Endothelial cell (in vitro differentiated cells): ENCODE measurements at regions not wholly inside any gene's neighbourhood (a gene's known extent, or its start where the extent isn't known, plus 50 kb on each side); places are given as distances from the start of the nearest gene placed in this dataset.

Source experiments
- DNase-seq: peaks from one replicate; pipeline ENCODE4 v3.0.0; 2021; ENCODE audit warnings: low spot score
- H3K27ac Mint-ChIP-seq: one replicate; pipeline ENCODE4 v1.8.0; 2021; ENCODE audit warnings: mixed read lengths, inconsistent platforms; ENCODE audit not compliant: unreplicated experiment
- H3K27me3 Mint-ChIP-seq: one replicate; pipeline ENCODE4 v1.8.0; 2021; ENCODE audit warnings: mild to moderate bottlenecking, moderate library complexity, mixed read lengths, inconsistent platforms; ENCODE audit not compliant: unreplicated experiment
- H3K36me3 Mint-ChIP-seq: one replicate; pipeline ENCODE4 v1.8.0; 2021; ENCODE audit warnings: mild to moderate bottlenecking, low read depth, mixed read lengths, inconsistent platforms; ENCODE audit not compliant: unreplicated experiment
- H3K4me1 Mint-ChIP-seq: one replicate; pipeline ENCODE4 v1.8.0; 2021; ENCODE audit warnings: mild to moderate bottlenecking, mixed read lengths, inconsistent platforms; ENCODE audit not compliant: unreplicated experiment
- H3K4me3 Mint-ChIP-seq: one replicate; pipeline ENCODE4 v1.8.0; 2021; ENCODE audit warnings: mild to moderate bottlenecking, mixed read lengths, inconsistent platforms; ENCODE audit not compliant: unreplicated experiment
- H3K9me3 Mint-ChIP-seq: one replicate; pipeline ENCODE4 v1.8.0; 2021; ENCODE audit warnings: mixed read lengths, inconsistent platforms; ENCODE audit not compliant: unreplicated experiment
- CTCF ChIP-seq: fragments of 200-600 bp; sonication (generic); IDR thresholded peaks from one replicate; pipeline ENCODE4 v1.5.0; 2021; ENCODE audit warnings: antibody characterized with exemption; ENCODE audit not compliant: unreplicated experiment

- no peak for DNase-seq
- Mint-ChIP-seq H3K36me3 (no peaks in the 10 kb centered on the region), H3K9me3 (no peaks in the 10 kb centered on the region), H3K27ac (no peak overlapping the region), H3K27me3 (no peaks in the 10 kb centered on the region), H3K4me1 (no peaks in the 10 kb centered on the region), H3K4me3 (no peak overlapping the region)
- TF ChIP-seq CTCF = no peak
These were observed 78.3 kb upstream of the NEK6 start for GRCh38 chr9:124179196-124180071.

GRCh38 chr9:124180557-124180956, 77.2 kb upstream of the NEK6 start:
- H3K36me3 Mint-ChIP-seq = no peaks in the 10 kb centered on the region
- no peaks in the 10 kb centered on the region for H3K4me1 Mint-ChIP-seq
- H3K9me3 Mint-ChIP-seq = no peaks in the 10 kb centered on the region
- no peak overlapping the region for H3K4me3 Mint-ChIP-seq
- DNase-seq = no peak
- no peaks in the 10 kb centered on the region for H3K27me3 Mint-ChIP-seq
- no peak overlapping the region for H3K27ac Mint-ChIP-seq
- no peak for TF ChIP-seq CTCF

GRCh38 chr9:124182741-124183140, 75.0 kb upstream of the NEK6 start:
- Mint-ChIP-seq H3K36me3 (no peaks in the 10 kb centered on the region), H3K27ac (no peak overlapping the region)

GRCh38 chr9:124183772-124184171, 74.0 kb upstream of the NEK6 start:
- H3K4me3 Mint-ChIP-seq = no peak overlapping the region
- DNase-seq = no peak
- H3K9me3 Mint-ChIP-seq = no peaks in the 10 kb centered on the region
- no peaks in the 10 kb centered on the region for H3K36me3 Mint-ChIP-seq
- no peak overlapping the region for H3K27ac Mint-ChIP-seq
- no peaks in the 10 kb centered on the region for H3K4me1 Mint-ChIP-seq
- TF ChIP-seq CTCF = no peak
- H3K27me3 Mint-ChIP-seq = no peaks in the 10 kb centered on the region

More at GRCh38 chr9:124182741-124183140, 75.0 kb upstream of the NEK6 start:
- no peaks in the 10 kb centered on the region for H3K27me3 Mint-ChIP-seq
- DNase-seq = no peak
- no peaks in the 10 kb centered on the region for H3K4me1 Mint-ChIP-seq
- H3K4me3 Mint-ChIP-seq = no peak overlapping the region
- no peak for TF ChIP-seq CTCF
- no peaks in the 10 kb centered on the region for H3K9me3 Mint-ChIP-seq

- no peaks in the 10 kb centered on the region for H3K36me3 Mint-ChIP-seq
- no peaks in the 10 kb centered on the region for H3K4me1 Mint-ChIP-seq
- no peak overlapping the region for H3K27ac Mint-ChIP-seq
- H3K4me3 Mint-ChIP-seq = no peak overlapping the region
- DNase-seq = no peak
- TF ChIP-seq CTCF = no peak
- no peaks in the 10 kb centered on the region for H3K9me3 Mint-ChIP-seq
- H3K27me3 Mint-ChIP-seq = no peaks in the 10 kb centered on the region
These were observed 72.3 kb upstream of the NEK6 start for GRCh38 chr9:124185413-124185812.
